ENCODE measurements at regions not wholly inside any gene's neighbourhood (a gene's known extent, or its start where the extent isn't known, plus 50 kb on each side); places are given as distances from the start of the nearest gene placed in this dataset.
"Not testable (repeated sequence)": the region's sequence is repeated elsewhere in the genome, so short reads cannot be mapped to it uniquely, and the experiment has no call there.

GRCh38 chr5:50905996-50906570 is 239.6 kb downstream of the PARP8 start:
- H3K4me3 ChIP-seq (ENCODE audit: insufficient read depth, low read length, poor library complexity, severe bottlenecking), result no peak overlapping the region
- H3K4me2 ChIP-seq (ENCODE audit: low read depth, low read length, poor library complexity, severe bottlenecking), result no peak overlapping the region
- H3K79me2 ChIP-seq (ENCODE audit: insufficient read depth, low read length), result no peaks in the 10 kb centered on the region
- H3K9ac ChIP-seq (ENCODE audit: low read length), result no peak overlapping the region
- no peaks in the 10 kb centered on the region for H3K9me2 ChIP-seq (replicated peaks; ENCODE audit: insufficient read depth, low read length)
- no peak overlapping the region for H2AFZ ChIP-seq (ENCODE audit: low read depth, low read length, severe bottlenecking)
- no peaks in the 10 kb centered on the region for H3F3A ChIP-seq (ENCODE audit: insufficient read depth)
- TF ChIP-seq, protein P1, sequence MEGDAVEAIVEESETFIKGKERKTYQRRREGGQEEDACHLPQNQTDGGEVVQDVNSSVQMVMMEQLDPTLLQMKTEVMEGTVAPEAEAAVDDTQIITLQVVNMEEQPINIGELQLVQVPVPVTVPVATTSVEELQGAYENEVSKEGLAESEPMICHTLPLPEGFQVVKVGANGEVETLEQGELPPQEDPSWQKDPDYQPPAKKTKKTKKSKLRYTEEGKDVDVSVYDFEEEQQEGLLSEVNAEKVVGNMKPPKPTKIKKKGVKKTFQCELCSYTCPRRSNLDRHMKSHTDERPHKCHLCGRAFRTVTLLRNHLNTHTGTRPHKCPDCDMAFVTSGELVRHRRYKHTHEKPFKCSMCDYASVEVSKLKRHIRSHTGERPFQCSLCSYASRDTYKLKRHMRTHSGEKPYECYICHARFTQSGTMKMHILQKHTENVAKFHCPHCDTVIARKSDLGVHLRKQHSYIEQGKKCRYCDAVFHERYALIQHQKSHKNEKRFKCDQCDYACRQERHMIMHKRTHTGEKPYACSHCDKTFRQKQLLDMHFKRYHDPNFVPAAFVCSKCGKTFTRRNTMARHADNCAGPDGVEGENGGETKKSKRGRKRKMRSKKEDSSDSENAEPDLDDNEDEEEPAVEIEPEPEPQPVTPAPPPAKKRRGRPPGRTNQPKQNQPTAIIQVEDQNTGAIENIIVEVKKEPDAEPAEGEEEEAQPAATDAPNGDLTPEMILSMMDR (IDR thresholded peaks at IDR 0.05; ENCODE audit: insufficient read depth, low read length, poor library complexity, severe bottlenecking), result no peak
- no peak for TF ChIP-seq EZH2phosphoT487 (conservative IDR thresholded peaks at IDR 0.05; ENCODE audit: low read length)
- no peaks in the 10 kb centered on the region for H4K20me1 ChIP-seq (ENCODE audit: low read depth, low read length)
- no peaks in the 10 kb centered on the region for H3K27me3 ChIP-seq (ENCODE audit: low read length)
- H3K36me3 ChIP-seq (ENCODE audit: low read length), result no peaks in the 10 kb centered on the region
- H3K9me3 ChIP-seq (ENCODE audit: insufficient read depth, low read length), result no peaks in the 10 kb centered on the region
- no peak overlapping the region for H3K27ac ChIP-seq (ENCODE audit: low read depth, low read length)

- not testable (repeated sequence) for H3K9me3 ChIP-seq (ENCODE audit: insufficient read depth, low read length); H3K27ac ChIP-seq (ENCODE audit: low read depth, low read length); H3K36me3 ChIP-seq (ENCODE audit: low read length); H3K4me3 ChIP-seq (ENCODE audit: insufficient read depth, low read length, poor library complexity, severe bottlenecking); H3K79me2 ChIP-seq (ENCODE audit: insufficient read depth, low read length); H4K20me1 ChIP-seq (ENCODE audit: low read depth, low read length); H2AFZ ChIP-seq (ENCODE audit: low read depth, low read length, severe bottlenecking); H3F3A ChIP-seq (ENCODE audit: insufficient read depth); H3K4me2 ChIP-seq (ENCODE audit: low read depth, low read length, poor library complexity, severe bottlenecking); H3K9ac ChIP-seq (ENCODE audit: low read length); H3K9me2 ChIP-seq (replicated peaks; ENCODE audit: insufficient read depth, low read length); H3K27me3 ChIP-seq (ENCODE audit: low read length)
Observed at GRCh38 chr5:50920160-50920559, 253.7 kb downstream of the PARP8 start.

GRCh38 chr5:50921366-50922133 is 255.1 kb downstream of the PARP8 start:
- no peak overlapping the region for H3K4me2 ChIP-seq (ENCODE audit: low read depth, low read length, poor library complexity, severe bottlenecking)
- no peak overlapping the region for H3K9ac ChIP-seq (ENCODE audit: low read length)
- no peaks in the 10 kb centered on the region for H3K9me3 ChIP-seq (ENCODE audit: insufficient read depth, low read length)
- no peaks in the 10 kb centered on the region for H3F3A ChIP-seq (ENCODE audit: insufficient read depth)
- H3K27ac ChIP-seq (ENCODE audit: low read depth, low read length), result no peak overlapping the region
- H2AFZ ChIP-seq (ENCODE audit: low read depth, low read length, severe bottlenecking), result no peak overlapping the region
- no peaks in the 10 kb centered on the region for H3K79me2 ChIP-seq (ENCODE audit: insufficient read depth, low read length)
- no peaks in the 10 kb centered on the region for H3K9me2 ChIP-seq (replicated peaks; ENCODE audit: insufficient read depth, low read length)
- no peak for TF ChIP-seq EZH2phosphoT487 (conservative IDR thresholded peaks at IDR 0.05; ENCODE audit: low read length)
- TF ChIP-seq, protein P1 (IDR thresholded peaks at IDR 0.05; ENCODE audit: insufficient read depth, low read length, poor library complexity, severe bottlenecking), result no peak
- H3K36me3 ChIP-seq (ENCODE audit: low read length), result no peaks in the 10 kb centered on the region
- no peak overlapping the region for H3K4me3 ChIP-seq (ENCODE audit: insufficient read depth, low read length, poor library complexity, severe bottlenecking)
- no peaks in the 10 kb centered on the region for H3K27me3 ChIP-seq (ENCODE audit: low read length)
- H4K20me1 ChIP-seq (ENCODE audit: low read depth, low read length), result no peaks in the 10 kb centered on the region
